GM12874 (cell line): ENCODE measurements at regions not wholly inside any gene's neighbourhood (a gene's known extent, or its start where the extent isn't known, plus 50 kb on each side); places are given as distances from the start of the nearest gene placed in this dataset.

ENCODE experiments used
- CTCF ChIP-seq: IDR thresholded peaks from 2 replicates; pipeline ENCODE4 v1.5.1; 2011; ENCODE audit warnings: low read depth, mild to moderate bottlenecking, control low read depth, low read length, moderate library complexity; ENCODE audit not compliant: insufficient read depth

- no peak for TF ChIP-seq CTCF
These were observed 192.4 kb upstream of the MYLIP start for GRCh38 chr6:15936503-15936902.

DNA sequence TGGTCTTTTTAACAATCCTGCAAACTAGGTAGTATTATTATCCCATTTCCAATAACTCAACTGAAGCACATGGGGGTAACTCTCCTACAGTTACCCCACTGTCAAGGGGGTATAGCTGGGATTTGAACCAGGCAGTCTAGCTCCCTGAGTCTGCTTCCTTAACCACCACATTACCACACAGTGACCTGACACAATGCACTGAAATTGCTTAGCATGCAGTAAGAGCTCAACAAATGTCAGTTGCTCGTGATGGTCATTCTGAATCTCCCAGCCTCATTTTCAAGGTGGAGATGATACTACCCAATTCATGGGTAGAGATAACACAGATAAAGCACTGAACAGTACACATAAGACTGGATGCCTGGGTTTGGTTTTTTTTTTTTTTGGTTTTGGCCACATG is 193.2 kb upstream of the MYLIP start:
- no peak for TF ChIP-seq CTCF

DNA sequence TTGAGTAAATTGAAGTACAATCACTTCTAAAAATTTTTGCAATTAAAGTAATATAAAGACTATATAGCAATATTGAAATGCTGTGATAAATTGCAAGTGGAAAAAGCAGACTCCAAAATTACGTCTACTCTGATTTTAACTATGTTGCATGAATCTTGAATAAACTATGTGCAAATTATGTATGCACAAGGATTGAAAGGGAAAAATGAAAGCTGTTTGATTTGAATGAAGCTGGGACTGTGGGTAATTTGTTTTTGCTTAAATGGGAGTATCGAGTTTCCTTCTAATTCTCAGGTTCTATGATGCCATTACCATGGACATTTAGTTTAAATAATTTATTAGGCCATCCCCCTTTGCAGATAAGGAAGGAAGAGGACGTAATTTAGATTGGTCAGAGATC is 198.7 kb upstream of the MYLIP start:
- no peak for TF ChIP-seq CTCF

DNA sequence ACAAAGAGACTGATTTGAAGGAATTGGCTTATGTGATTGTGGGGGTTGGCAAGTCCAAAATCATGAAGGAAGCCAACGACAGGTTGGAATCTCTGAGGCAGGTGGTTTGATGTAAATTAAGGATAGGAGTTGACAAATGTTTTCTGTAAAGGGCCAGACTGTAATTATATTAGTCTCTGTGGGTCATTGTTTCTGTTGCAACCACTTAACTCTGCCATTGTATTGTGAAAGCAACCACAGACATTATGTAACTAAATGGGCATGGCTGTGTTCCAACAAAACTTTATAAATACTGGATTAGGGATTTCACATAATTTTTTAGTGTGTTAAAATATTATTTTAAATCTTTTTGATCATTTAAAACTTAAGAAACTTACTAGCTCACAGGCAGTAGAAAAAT is 199.2 kb upstream of the MYLIP start:
- no peak for TF ChIP-seq CTCF

- no peak for TF ChIP-seq CTCF
These were observed 201.2 kb upstream of the MYLIP start for GRCh38 chr6:15927531-15928225.

DNA sequence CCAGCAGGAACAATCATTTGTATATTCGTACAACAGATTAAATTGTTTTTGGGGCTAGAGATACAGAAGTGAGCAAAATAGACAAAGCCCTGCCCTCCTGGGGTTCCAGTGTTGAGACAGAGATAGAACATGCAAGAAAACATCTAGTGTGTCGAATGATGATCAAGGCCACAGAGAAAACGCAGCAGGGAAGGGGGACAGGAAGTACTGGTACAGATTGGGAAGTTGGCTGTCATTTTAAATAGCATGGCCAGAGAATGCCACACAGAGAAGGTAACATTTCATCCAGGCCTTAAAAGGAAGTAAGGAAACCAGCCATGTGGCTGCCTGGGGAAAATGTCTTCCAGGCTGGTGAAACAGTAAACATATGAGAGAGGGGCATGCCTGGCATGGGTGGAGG is 202.6 kb upstream of the MYLIP start:
- TF ChIP-seq CTCF, result no peak

- TF ChIP-seq CTCF, result no peak
These were observed 204.0 kb upstream of the MYLIP start for GRCh38 chr6:15924893-15925292.
